Germinal center (tissue), 1 donor: ENCODE measurements at regions not wholly inside any gene's neighbourhood (a gene's known extent, or its start where the extent isn't known, plus 50 kb on each side); places are given as distances from the start of the nearest gene placed in this dataset.
"Not testable (repeated sequence)": the region's sequence is repeated elsewhere in the genome, so short reads cannot be mapped to it uniquely, and the experiment has no call there.

Experiments used
- DNase-seq: peaks from one replicate; pipeline ENCODE4 v3.0.0; 2012; ENCODE audit warnings: mixed read lengths, low spot score

DNA sequence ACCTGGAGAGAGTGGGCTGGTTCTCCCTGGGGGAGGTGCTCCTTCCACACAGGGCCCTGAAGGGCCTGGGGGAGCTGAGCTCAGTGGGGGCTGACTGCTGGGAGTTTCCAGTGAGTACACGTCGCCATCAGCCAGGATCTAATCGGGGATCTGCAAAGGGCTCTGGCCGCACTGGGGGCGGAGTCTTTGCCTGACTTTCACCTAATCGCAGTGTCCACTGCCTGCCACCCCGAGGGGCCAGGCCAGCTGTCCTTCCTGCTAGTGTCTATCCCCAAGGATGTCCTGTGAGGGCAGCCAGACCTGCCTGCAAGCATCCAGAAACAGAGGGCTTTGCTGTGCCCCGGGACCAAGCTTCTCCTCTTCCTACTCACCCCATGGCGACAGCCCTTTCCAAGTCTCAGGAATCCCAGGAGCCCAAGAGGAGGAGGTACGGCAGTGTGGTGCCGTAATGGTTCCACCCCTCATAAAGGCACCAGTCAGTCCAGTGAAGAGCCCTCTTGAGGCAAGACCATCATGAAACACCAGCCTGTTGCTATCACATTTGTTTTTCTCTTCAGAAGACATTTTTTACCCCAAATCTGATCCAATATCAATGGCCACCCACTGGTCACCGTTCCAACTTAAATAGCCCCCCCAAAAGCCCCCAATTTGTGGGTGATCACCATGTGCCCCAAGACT, 243.1 kb upstream of the ECI2 start:
- no peak for DNase-seq

GRCh38 chr6:4377603-4378002, 242.2 kb upstream of the ECI2 start:
- DNase-seq = no peak

DNA sequence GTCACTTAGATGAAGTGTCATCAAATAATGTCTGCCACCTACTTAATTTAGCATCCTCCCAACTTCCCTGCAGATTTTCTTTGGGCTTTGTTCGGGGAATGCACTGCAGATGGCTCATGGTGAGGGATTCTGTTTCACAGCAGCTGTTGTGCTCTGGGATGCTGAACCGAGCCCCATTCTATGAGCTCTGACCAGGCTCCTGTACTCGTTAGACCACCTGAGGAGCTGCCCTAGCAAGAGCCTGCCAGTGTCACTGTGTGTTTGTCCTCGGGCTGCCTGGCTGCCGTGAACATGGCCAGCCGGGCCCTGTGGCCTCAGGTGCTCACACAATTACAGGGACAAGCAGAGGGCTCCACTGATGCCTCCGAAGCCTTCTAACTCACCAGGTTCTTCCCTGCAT, 238.8 kb upstream of the ECI2 start:
- no peak for DNase-seq

DNA sequence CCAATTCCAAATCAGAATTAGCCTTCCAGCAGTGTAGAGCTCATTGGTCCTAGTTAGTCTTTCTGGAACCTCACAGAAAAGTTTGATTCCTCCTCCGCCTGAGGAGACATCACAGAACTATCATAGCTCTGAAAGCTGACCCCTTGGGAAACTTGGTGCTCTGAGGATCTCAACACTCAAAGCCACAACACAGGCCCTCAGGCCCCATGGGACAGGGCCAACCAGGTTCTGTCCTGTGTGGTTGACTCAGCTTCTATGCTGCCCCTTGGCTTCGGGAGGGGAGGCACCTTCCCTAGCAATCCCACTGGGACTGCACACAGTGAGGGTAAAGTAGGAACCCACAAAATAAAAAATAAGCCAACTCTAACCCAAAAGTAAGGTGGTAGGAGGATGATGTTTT, 237.5 kb upstream of the ECI2 start:
- DNase-seq = no peak

DNA sequence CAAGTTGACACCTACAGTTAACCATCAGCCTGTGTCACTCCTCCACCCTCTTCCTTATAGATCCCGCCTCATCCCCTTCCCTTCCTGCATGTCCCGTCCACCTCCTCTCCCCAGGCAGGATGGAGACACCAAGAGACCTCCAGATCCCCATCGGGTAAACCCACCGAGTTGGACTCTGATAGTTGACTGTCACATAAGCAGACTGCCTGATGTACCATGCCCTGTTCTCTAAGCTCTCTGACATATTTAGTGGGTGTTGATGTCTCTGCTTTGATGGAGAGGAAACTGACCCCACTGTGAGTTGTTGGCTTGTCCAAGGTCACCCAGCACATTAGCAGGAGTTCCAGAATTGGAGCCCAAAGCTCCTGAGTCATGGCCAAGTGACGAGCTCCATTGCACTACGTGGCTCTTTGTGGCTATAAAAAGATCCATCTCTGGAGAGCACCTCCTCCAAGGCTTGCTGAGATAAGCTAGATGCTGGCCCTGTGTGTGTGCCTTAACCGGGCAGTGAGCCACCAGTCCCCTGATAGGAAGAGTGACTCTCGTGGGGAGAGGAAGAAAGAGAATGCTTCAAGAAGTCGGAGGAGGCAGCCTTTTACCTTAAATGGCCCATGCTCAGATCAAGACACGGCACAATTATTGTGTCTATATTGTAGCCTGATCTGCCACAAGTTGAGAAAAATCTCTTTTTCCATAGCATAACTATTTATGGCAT, 236.0 kb upstream of the ECI2 start:
- DNase-seq = no peak

DNA sequence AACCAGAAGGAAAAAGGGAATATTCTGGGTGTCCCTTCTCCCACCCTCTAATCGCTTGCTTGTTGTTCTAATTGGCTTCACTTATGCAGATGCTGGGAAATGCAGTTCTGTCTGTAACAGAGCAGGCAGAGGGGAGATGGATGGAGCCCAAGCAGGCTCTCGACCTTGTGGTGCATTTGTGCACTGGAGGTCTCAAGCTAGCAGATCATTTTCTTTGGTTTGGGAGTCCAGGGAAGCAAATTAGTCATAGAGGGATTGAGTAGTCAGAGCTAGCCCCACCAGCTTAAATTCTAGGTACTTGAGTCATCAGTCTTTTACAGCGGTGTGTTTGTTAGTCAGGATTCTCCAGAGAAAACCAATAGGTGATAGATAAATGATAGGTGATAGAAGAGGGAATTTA, 234.7 kb upstream of the ECI2 start:
- DNase-seq = no peak

- DNase-seq = no peak
Measured at GRCh38 chr6:4369616-4370015, 234.2 kb upstream of the ECI2 start.

- no peak for DNase-seq
Measured at GRCh38 chr6:4368649-4369048, 233.3 kb upstream of the ECI2 start.

DNA sequence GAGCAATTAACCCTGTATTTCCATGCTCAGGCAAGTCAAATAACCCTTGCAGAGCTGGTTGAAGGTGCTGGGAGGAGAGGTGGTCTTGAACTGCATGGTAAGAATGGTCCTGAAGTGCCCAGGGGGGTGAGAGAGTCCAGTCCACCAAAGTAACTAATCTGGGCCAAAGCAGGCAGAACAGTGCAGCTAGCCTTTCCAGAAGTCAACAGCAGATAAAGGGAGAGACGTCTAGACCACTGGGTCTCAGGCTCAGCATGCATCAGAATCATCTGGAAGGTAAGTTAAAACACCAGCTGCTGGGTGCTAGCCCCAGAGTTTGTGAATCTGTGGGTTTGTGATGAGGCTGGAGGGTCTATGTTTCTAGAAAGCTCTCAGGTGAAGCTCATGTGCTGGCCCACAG, 232.3 kb upstream of the ECI2 start:
- DNase-seq = no peak

GRCh38 chr6:4366635-4367395, 231.4 kb upstream of the ECI2 start:
- DNase-seq = no peak

DNA sequence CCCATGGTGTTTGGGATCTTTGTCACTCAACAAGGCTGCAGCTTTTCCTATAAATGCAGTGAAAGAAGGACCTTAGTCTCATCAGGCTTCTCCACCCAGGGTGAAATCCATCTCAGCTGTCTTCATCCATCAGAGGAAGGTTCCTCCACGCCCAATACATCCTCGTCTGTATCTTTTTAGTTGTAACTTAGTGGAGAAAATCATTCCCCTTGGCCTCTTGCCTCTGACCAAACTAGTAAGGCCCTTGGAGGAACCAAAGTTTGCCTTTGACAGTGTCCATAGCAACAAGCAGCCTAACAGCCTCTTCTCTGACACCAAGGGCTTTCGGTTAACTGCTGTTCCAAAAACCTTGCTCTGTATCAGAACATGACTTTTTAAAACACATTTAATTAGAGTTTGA, 230.3 kb upstream of the ECI2 start:
- no peak for DNase-seq

DNA sequence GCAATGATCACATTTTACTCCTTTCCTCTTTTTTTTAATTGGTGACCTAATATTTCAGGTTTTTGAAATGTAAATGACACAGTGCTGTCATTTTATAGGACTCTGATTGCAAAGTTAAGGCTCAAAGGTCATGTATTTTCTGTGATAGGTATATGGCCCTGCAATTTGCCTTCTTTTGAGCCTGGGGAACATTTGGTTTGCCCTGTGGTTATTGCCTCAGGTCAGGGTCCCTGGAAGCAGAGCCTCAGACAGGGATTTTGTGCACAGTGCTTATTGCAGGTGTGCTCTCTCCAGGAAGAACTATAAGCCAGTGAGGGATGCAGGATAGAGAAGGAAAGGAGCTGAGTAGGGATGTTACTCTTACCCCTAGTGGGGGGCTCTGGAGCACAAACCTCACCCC, 229.3 kb upstream of the ECI2 start:
- no peak for DNase-seq

DNA sequence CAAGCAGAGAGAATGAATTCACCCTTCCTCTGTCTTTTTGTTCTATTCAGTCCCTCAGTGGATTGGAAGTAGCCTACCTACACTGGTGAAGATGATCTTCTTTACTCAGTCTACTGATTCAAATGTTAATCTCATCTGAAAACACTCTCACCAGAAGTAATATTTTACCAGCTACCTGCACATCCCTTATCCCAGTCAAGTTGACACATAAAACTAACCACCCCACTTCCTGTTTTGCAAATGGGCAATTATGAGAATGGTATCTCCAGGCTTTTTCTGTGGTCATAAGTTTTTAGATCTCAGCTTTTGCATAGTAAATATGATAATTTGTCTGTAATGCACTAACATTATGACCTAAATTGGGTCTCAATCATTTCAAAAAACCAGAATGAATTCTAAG, 228.8 kb upstream of the ECI2 start:
- no peak for DNase-seq

DNA sequence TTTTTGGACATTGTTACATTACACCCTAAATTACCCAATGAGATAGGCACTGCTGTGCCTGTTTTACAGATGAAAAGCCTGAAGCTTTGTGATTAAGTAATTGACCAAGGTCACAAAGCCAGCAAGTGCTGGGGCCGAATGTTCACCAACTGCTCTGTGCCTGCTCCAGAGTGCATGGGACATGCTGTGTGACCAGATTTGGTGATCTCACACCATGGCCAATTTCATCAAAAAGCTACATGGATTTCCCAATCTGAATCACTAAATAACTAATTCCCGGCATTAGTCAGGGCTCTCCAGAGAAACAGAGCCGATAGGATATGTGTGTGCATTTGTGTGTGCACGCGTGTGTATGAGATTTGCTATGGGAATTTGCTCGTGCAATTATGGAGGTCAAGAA, 228.3 kb upstream of the ECI2 start:
- no peak for DNase-seq

- no peak for DNase-seq
Measured at GRCh38 chr6:4362326-4362725, 227.0 kb upstream of the ECI2 start.

GRCh38 chr6:4360920-4361319, 225.5 kb upstream of the ECI2 start:
- DNase-seq = no peak

DNA sequence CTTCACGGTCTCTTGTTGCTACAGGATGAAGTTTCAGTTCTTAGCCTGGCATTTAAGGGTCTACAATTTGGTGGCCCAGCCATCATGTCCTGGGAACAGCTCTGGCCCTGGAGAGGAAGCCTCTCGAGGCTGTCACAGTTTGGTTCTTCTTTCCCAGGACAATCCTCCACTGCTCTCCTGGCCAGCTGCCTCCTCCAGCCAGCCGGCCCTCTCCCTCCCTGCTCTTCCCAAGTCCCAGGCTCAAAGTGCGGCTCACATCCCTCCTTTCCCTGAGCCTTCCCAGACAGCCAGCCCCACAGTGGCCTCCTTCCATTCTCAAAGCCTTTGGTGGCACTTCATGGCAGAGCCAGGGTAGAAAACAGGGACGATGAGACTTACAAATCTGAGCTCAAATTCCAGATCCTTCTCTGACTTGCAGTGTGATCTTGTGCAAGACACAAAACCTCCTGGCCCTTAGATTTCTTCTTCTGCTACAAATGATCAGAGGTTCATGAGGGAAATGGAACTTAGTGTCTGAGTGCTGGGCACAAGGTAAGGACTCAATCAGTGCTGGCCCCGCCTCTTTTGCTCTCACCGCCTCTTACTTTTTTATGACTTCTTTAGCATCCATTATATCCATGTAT, 223.8 kb upstream of the ECI2 start:
- DNase-seq = no peak

DNA sequence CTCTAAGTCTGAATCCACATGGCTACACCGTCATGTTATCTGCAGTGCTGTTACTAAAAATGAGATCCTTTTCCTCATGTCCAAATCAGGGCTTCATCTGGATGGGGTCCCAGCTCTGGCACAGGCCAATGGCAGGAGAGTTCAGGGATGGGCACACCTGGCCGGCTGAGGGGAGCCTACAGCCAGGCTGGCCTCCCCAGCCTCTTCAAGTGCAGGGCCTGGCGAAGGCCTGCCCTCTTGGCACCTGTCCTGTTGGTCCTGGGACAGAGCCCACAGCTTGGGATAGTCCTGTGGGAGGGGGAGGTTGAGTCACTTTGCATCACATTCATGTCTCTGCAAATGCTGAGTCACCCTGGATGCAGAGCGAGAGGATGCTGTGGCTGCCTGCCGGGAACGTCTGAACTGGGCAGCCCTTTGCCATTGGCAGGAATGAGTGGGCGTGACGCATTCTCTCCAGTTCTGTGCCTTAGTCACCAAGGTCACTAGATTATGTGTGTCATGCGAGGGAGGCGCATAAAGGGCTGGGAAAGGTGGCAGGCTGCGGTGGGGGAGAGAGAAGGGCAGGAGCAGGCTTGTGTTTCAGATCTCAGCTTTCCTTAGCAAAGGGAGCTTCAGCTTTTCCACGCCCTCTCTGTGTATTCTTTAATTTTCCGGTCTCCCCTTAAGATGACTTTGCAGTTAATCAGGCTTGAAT, 223.2 kb upstream of the ECI2 start:
- DNase-seq = no peak

GRCh38 chr6:4357660-4358152, 222.3 kb upstream of the ECI2 start:
- DNase-seq = not testable (repeated sequence)

DNA sequence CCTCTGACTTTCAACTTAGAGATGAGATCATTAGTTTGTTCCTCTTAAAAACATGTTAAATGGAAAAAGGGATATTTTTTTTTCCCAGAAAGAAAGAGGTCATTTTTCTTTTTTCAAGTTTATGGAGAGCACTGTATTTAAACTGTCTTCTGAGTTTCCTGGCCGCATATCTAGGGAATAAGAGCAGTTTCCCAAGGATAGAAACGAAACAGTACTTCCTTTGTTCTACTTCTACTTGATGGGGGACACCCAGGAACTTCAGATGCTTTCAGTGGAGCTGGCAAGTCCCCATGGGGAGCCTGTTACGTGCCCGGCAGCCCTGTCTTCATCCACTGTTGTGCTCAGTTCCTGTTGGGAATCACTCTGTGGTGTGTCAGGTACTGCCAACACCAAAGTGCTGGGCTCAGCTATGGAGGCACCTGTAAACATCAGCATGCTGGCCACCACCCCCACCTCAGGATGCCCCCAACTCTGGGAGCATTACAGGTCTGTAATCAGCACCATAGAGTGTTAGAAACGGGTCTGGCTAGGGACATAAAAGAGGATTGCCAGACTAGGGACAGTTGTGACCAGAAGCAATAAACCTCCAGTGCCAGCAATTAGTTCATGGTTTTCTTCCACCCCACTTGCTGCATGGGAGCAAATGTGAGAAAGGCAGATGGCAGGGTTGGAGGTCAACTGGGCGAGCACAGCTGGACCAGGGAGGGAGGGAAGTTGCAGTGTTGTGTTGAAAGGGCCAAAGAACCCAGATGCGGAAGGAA, 221.7 kb upstream of the ECI2 start:
- no peak for DNase-seq

DNA sequence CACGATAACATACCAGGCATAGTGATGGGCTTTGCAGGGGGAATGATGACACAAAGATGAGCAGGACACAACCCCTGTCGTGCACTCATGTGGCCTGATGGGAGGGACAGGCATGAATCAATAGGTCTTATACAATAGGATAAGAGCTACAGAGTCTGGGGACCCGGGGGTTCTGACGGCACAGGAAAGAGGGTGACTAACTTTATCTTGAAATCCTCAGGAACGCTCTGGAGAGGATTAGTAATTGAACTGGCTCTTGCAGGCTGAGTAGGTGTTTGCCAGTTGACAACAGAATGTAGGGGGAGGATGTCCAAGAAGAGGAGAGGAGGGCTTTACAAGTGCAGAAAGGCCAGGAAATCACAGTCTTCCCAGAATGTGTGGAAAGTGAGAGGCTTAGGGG, 219.9 kb upstream of the ECI2 start:
- no peak for DNase-seq
